Fibroblast of upper back skin (primary cell): ENCODE measurements at regions not wholly inside any gene's neighbourhood (a gene's known extent, or its start where the extent isn't known, plus 50 kb on each side); places are given as distances from the start of the nearest gene placed in this dataset.

ENCODE experiments used
- DNase-seq: peaks from one replicate; pipeline ENCODE4 v3.0.0-alpha.2; 2013

GRCh38 chr14:85221832-85222231 lies 308.1 kb upstream of the FLRT2 start:
- no peak for DNase-seq

- DNase-seq, result no peak
These were observed 307.6 kb upstream of the FLRT2 start for GRCh38 chr14:85222341-85222740.

- DNase-seq, result no peak
These were observed 306.3 kb upstream of the FLRT2 start for GRCh38 chr14:85223667-85224066.

GRCh38 chr14:85224241-85224640 lies 305.7 kb upstream of the FLRT2 start:
- DNase-seq, result peak; percentile 25

- peak; percentile 68 for DNase-seq
These were observed 296.2 kb upstream of the FLRT2 start for GRCh38 chr14:85233756-85234155.

GRCh38 chr14:85234156-85235025 lies 295.6 kb upstream of the FLRT2 start:
- DNase-seq, result peak; percentile 87

GRCh38 chr14:85235868-85236267 lies 294.1 kb upstream of the FLRT2 start:
- no peak for DNase-seq

GRCh38 chr14:85236296-85236695 lies 293.6 kb upstream of the FLRT2 start:
- no peak for DNase-seq

- DNase-seq, result no peak
These were observed 290.2 kb upstream of the FLRT2 start for GRCh38 chr14:85239791-85240190.

GRCh38 chr14:85241022-85241855 lies 288.7 kb upstream of the FLRT2 start:
- peak; percentile 49 for DNase-seq

GRCh38 chr14:85242666-85243065 lies 287.3 kb upstream of the FLRT2 start:
- DNase-seq, result no peak

GRCh38 chr14:85243321-85243720 lies 286.6 kb upstream of the FLRT2 start:
- DNase-seq, result peak; percentile 9

- no peak for DNase-seq
These were observed 282.9 kb upstream of the FLRT2 start for GRCh38 chr14:85247071-85247470.

GRCh38 chr14:85248881-85249635 lies 280.9 kb upstream of the FLRT2 start:
- no peak for DNase-seq

GRCh38 chr14:85250414-85251189 lies 279.3 kb upstream of the FLRT2 start:
- DNase-seq, result no peak

GRCh38 chr14:85252011-85252410 lies 277.9 kb upstream of the FLRT2 start:
- DNase-seq, result peak; percentile 85

GRCh38 chr14:85254711-85255110 lies 275.2 kb upstream of the FLRT2 start:
- DNase-seq, result peak; percentile 14

GRCh38 chr14:85257287-85257686 lies 272.7 kb upstream of the FLRT2 start:
- no peak for DNase-seq

GRCh38 chr14:85263916-85264675 lies 265.8 kb upstream of the FLRT2 start:
- no peak for DNase-seq

- DNase-seq, result no peak
These were observed 256.8 kb upstream of the FLRT2 start for GRCh38 chr14:85273099-85273677.

GRCh38 chr14:85273952-85274351 lies 256.0 kb upstream of the FLRT2 start:
- DNase-seq, result no peak
